ENCODE measurements at regions not wholly inside any gene's neighbourhood (a gene's known extent, or its start where the extent isn't known, plus 50 kb on each side); places are given as distances from the start of the nearest gene placed in this dataset.

GRCh38 chr12:100688451-100688864, 106.1 kb upstream of the ANO4 start:
- Histone ChIP-seq H3K4me3 (no peak overlapping the region), H3K9me3 (no peaks in the 10 kb centered on the region), H3K27ac (no peak overlapping the region), H3K4me1 (no peaks in the 10 kb centered on the region), H3K27me3 (no peaks in the 10 kb centered on the region), H3K36me3 (ENCODE audit: low read depth, missing control alignments) (no peaks in the 10 kb centered on the region)
- intact Hi-C loops (cut with DNase I; ENCODE audit: low total_unique reads), result no loop called here
- TF ChIP-seq POLR2A (IDR thresholded peaks at IDR 0.05) (no peak), CTCF (IDR thresholded peaks at IDR 0.05) (no peak)
- no peak for DNase-seq
- 82 to 83% methylated on average over 2 of the region's 2 CpGs for WGBS, 2 donors

GRCh38 chr12:100692502-100692901, 102.1 kb upstream of the ANO4 start:
- Histone ChIP-seq H3K36me3 (ENCODE audit: low read depth, missing control alignments) (no peaks in the 10 kb centered on the region), H3K27ac (no peak overlapping the region), H3K4me3 (no peak overlapping the region), H3K4me1 (no peaks in the 10 kb centered on the region), H3K27me3 (no peaks in the 10 kb centered on the region), H3K9me3 (no peaks in the 10 kb centered on the region)
- no peak for DNase-seq
- intact Hi-C loops (cut with DNase I; ENCODE audit: low total_unique reads), result no loop called here
- WGBS, 2 donors, result 83 to 93% methylated on average over 1 of the region's 1 CpG
- TF ChIP-seq POLR2A (IDR thresholded peaks at IDR 0.05) (no peak), CTCF (IDR thresholded peaks at IDR 0.05) (no peak)

- WGBS, 2 donors, result 83 to 91% methylated on average over 2 of the region's 2 CpGs
- H3K27ac ChIP-seq, result no peak overlapping the region
- no peaks in the 10 kb centered on the region for H3K9me3 ChIP-seq
- no peaks in the 10 kb centered on the region for H3K27me3 ChIP-seq
- H3K36me3 ChIP-seq (ENCODE audit: low read depth, missing control alignments), result no peaks in the 10 kb centered on the region
- H3K4me1 ChIP-seq, result no peaks in the 10 kb centered on the region
- no peak for DNase-seq
- intact Hi-C loops (cut with DNase I; ENCODE audit: low total_unique reads), result no loop called here
- no peak overlapping the region for H3K4me3 ChIP-seq
- TF ChIP-seq POLR2A (IDR thresholded peaks at IDR 0.05) (no peak), CTCF (IDR thresholded peaks at IDR 0.05) (no peak)
These were observed 96.1 kb upstream of the ANO4 start for GRCh38 chr12:100698518-100698917.

- no peak for DNase-seq
- WGBS, 2 donors, result 76 to 80% methylated on average over 1 of the region's 1 CpG
- Histone ChIP-seq H3K4me3 (no peak overlapping the region), H3K27ac (no peak overlapping the region), H3K4me1 (no peaks in the 10 kb centered on the region), H3K9me3 (no peaks in the 10 kb centered on the region), H3K27me3 (no peaks in the 10 kb centered on the region), H3K36me3 (ENCODE audit: low read depth, missing control alignments) (no peaks in the 10 kb centered on the region)
- intact Hi-C loops (cut with DNase I; ENCODE audit: low total_unique reads), result no loop called here
- TF ChIP-seq POLR2A (IDR thresholded peaks at IDR 0.05) (no peak), CTCF (IDR thresholded peaks at IDR 0.05) (no peak)
These were observed 95.4 kb upstream of the ANO4 start for GRCh38 chr12:100699209-100699608.

GRCh38 chr12:100703337-100703736, 91.2 kb upstream of the ANO4 start:
- Histone ChIP-seq H3K4me1 (no peaks in the 10 kb centered on the region), H3K27me3 (no peaks in the 10 kb centered on the region), H3K36me3 (ENCODE audit: low read depth, missing control alignments) (no peaks in the 10 kb centered on the region), H3K4me3 (no peak overlapping the region), H3K27ac (no peak overlapping the region), H3K9me3 (no peaks in the 10 kb centered on the region)
- 74 to 83% methylated on average over 2 of the region's 2 CpGs for WGBS, 2 donors
- TF ChIP-seq POLR2A (IDR thresholded peaks at IDR 0.05), result no peak
- TF ChIP-seq CTCF (IDR thresholded peaks at IDR 0.05), result no peak
- no peak for DNase-seq
- intact Hi-C loops (cut with DNase I; ENCODE audit: low total_unique reads), result no loop called here
